Keratinocyte (primary cell): ENCODE measurements at regions not wholly inside any gene's neighbourhood (a gene's known extent, or its start where the extent isn't known, plus 50 kb on each side); places are given as distances from the start of the nearest gene placed in this dataset.

Experiments
- DNase-seq: peaks from one replicate; pipeline ENCODE4 v3.0.0-alpha.2; 2011; ENCODE audit warnings: low read depth, missing footprints, low spot score
- FAIRE-seq: peaks from 2 replicates; lab custom pipeline; 2011; peaks lifted over from hg19 to GRCh38; lab: Jason Lieb, UNC
- H2AFZ ChIP-seq: 2 replicates; pipeline ENCODE4 v1.6.0; 2012; ENCODE audit warnings: low read length, control low read depth, inconsistent platforms; ENCODE audit not compliant: control insufficient read depth
- H3K27ac ChIP-seq: 2 replicates; pipeline ENCODE4 v1.5.1; 2011; ENCODE audit warnings: low read length; ENCODE audit not compliant: control insufficient read depth, insufficient read depth
- H3K27me3 ChIP-seq: 3 replicates; pipeline ENCODE4 v1.6.0; 2011; ENCODE audit warnings: low read length; ENCODE audit not compliant: control insufficient read depth, insufficient read depth; ENCODE audit errors: extremely low read depth
- H3K36me3 ChIP-seq, 2 experiments: 2 replicates in 1 of 2; 3 replicates in 1 of 2; pipeline ENCODE4 v1.5.1; 2011; ENCODE audit warnings: low read length in 2 of 2, mild to moderate bottlenecking in 1 of 2; ENCODE audit not compliant: control insufficient read depth in 2 of 2, insufficient read depth in 2 of 2; ENCODE audit errors: extremely low read depth in 1 of 2
- H3K4me1 ChIP-seq: 3 replicates; pipeline ENCODE4 v1.5.1; 2011; ENCODE audit warnings: low read length; ENCODE audit not compliant: control insufficient read depth, insufficient read depth; ENCODE audit errors: extremely low read depth
- H3K4me2 ChIP-seq: 3 replicates; pipeline ENCODE4 v1.6.0; 2011; ENCODE audit warnings: low read depth, low read length; ENCODE audit not compliant: control insufficient read depth, insufficient read depth; ENCODE audit errors: extremely low read depth
- H3K4me3 ChIP-seq, 3 experiments: fragments of 200-600 bp in 1 of 3; sonication (generic) in 1 of 3; 2 replicates in 2 of 3; 3 replicates in 1 of 3; pipeline ENCODE4 v1.5.1; 2011 to 2016; ENCODE audit warnings: low read length in 3 of 3, mild to moderate bottlenecking in 3 of 3, control low read depth in 2 of 3, inconsistent platforms in 1 of 3, low read depth in 1 of 3, mixed read lengths in 1 of 3, mixed run types in 1 of 3, moderate library complexity in 1 of 3; ENCODE audit not compliant: control insufficient read depth in 2 of 3, insufficient read depth in 2 of 3; ENCODE audit errors: extremely low read depth in 1 of 3
- H3K79me2 ChIP-seq: 2 replicates; pipeline ENCODE4 v1.6.0; 2012; ENCODE audit warnings: low read length; ENCODE audit not compliant: control insufficient read depth, insufficient read depth
- H3K9ac ChIP-seq: 3 replicates; pipeline ENCODE4 v1.6.0; 2011; ENCODE audit warnings: low read length; ENCODE audit not compliant: control insufficient read depth, insufficient read depth; ENCODE audit errors: extremely low read depth
- H3K9me1 ChIP-seq: 3 replicates; pipeline ENCODE4 v1.6.0; 2011; ENCODE audit warnings: low read length; ENCODE audit not compliant: control insufficient read depth, insufficient read depth; ENCODE audit errors: extremely low read depth
- H3K9me3 ChIP-seq: 2 replicates; pipeline ENCODE4 v1.5.1; 2012; ENCODE audit warnings: low read depth, low read length; ENCODE audit not compliant: control insufficient read depth
- H4K20me1 ChIP-seq: 3 replicates; pipeline ENCODE4 v1.6.0; 2011; ENCODE audit warnings: low read length; ENCODE audit not compliant: control insufficient read depth, insufficient read depth; ENCODE audit errors: extremely low read depth
- CTCF ChIP-seq, 3 experiments: IDR thresholded peaks in 1 of 3; conservative IDR thresholded peaks in 1 of 3; optimal IDR thresholded peaks in 1 of 3; 2 replicates in 2 of 3; 3 replicates in 1 of 3; pipeline versions ENCODE3 to v1.5.1; 2011; ENCODE audit warnings: low read length in 3 of 3, mild to moderate bottlenecking in 3 of 3, moderate library complexity in 2 of 3, control low read depth in 1 of 3, inconsistent platforms in 1 of 3; ENCODE audit not compliant: insufficient read depth in 2 of 3; ENCODE audit errors: extremely low read depth in 1 of 3
- EZH2 ChIP-seq: IDR thresholded peaks from one replicate; pipeline ENCODE4 v1.6.1; 2012; ENCODE audit warnings: inconsistent platforms, mild to moderate bottlenecking, low read length, moderate library complexity
- dilution Hi-C: fragments of 300-500 bp; cut with MboI; formaldehyde crosslinking; loops from one replicate; pipeline ENCODE4 v1.7.0; 2020; ENCODE audit warnings: low sequenced_read_pairs; ENCODE audit not compliant: extremely low pct_ligation_motif_present

- Histone ChIP-seq H3K36me3 (no peaks in the 10 kb centered on the region), H3K9ac (no peak overlapping the region), H2AFZ (no peak overlapping the region), H3K27me3 (no peaks in the 10 kb centered on the region), H3K9me1 (no peaks in the 10 kb centered on the region), H3K9me3 (no peaks in the 10 kb centered on the region), H3K27ac (no peak overlapping the region), H3K4me1 (no peaks in the 10 kb centered on the region), H3K4me3 (no peak overlapping the region), H4K20me1 (no peaks in the 10 kb centered on the region), H3K4me2 (no peak overlapping the region), H3K79me2 (no peaks in the 10 kb centered on the region)
- DNase-seq (no peak), FAIRE-seq (no peak)
- TF ChIP-seq EZH2, result no peak
- TF ChIP-seq CTCF (optimal IDR thresholded peaks at IDR 0.05 in 1 of 3, IDR thresholded peaks at IDR 0.05 in 1 of 3, conservative IDR thresholded peaks at IDR 0.05 in 1 of 3; ENCODE audit: extremely low read depth in 1 of 3, insufficient read depth in 2 of 3, low read length in 3 of 3), result peak in 2 of 3 experiments; percentile 46 to 52
- dilution Hi-C loops, result no loop called here
Observed at GRCh38 chrX:142089193-142089592, 115.9 kb downstream of the MAGEC2 start.

- DNase-seq (no peak), FAIRE-seq (no peak)
- Histone ChIP-seq H3K9me3 (no peaks in the 10 kb centered on the region), H2AFZ (no peak overlapping the region), H3K27me3 (no peaks in the 10 kb centered on the region), H3K27ac (no peak overlapping the region), H3K79me2 (no peaks in the 10 kb centered on the region), H3K4me2 (no peak overlapping the region), H3K36me3 (no peaks in the 10 kb centered on the region), H3K9me1 (no peaks in the 10 kb centered on the region), H3K9ac (no peak overlapping the region), H4K20me1 (no peaks in the 10 kb centered on the region), H3K4me1 (no peaks in the 10 kb centered on the region), H3K4me3 (no peak overlapping the region)
- dilution Hi-C loops, result no loop called here
- TF ChIP-seq EZH2 (no peak), CTCF (optimal IDR thresholded peaks at IDR 0.05 in 1 of 3, IDR thresholded peaks at IDR 0.05 in 1 of 3, conservative IDR thresholded peaks at IDR 0.05 in 1 of 3; ENCODE audit: extremely low read depth in 1 of 3, insufficient read depth in 2 of 3, low read length in 3 of 3) (no peak)
Observed at GRCh38 chrX:142084611-142085010, 120.5 kb downstream of the MAGEC2 start.
